ENCODE measurements at regions not wholly inside any gene's neighbourhood (a gene's known extent, or its start where the extent isn't known, plus 50 kb on each side); places are given as distances from the start of the nearest gene placed in this dataset.

DNA sequence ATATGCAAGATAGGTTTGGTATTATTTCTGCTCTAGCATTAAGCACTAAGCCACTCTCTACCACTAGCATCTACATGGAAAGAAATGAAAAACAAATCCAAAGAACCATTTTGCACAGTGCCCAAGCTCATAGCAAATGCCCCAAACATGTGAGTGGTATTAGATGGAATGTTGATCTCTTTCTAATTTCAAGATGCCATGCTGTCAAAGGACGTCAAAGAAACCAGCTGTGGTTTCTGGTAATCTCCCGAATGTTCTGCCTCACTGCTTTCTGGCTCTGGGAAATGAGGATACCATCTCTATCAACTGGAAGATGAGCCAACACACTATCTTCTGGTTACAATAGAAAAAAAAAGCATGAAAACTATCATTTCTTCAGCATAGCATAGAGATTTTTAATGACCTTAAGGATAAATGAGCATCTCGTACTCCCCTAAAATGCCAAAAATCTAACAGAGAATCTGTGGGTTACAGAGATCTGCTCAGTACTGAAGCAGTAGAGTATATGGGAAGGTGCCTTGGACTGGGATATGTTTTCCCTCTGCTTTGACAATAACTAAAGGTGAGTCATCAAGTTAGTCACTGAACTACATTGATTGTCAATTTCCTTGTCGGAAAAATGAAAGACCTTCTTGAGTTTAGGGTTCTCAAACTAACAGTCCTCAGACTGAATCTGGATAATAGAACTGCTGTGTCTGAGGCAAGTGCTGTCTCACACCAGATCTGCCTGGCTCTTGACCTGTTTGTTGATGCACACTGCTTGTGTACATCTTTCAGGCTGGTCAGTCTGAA, 244.8 kb upstream of the NCKAP5 start:
- no peak overlapping the region for H3K4me3 ChIP-seq (ENCODE audit: low read length)
- no peak for TF ChIP-seq ZNF274 (IDR thresholded peaks at IDR 0.05; ENCODE audit: low read depth, low read length)

DNA sequence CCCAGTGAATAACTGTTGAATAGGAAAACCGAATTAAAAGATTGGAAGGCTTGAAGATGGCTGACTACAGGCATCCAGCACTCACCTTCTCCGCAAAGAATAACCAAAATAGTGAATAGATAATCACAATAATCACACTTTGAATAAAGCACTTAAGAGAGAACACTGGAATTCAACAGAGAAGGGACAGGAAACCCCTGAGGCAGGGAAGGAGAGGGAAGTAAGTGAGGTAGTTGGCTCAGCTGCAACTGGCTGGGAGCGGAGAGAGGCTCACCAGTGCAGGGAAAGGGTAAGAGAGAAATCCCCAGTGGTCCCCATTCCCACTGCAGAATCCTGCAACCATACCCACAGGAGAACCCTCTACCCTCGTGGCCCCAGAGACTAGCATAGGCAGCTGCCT, 246.6 kb upstream of the NCKAP5 start:
- no peak overlapping the region for H3K4me3 ChIP-seq (ENCODE audit: low read length)
- no peak for TF ChIP-seq ZNF274 (IDR thresholded peaks at IDR 0.05; ENCODE audit: low read depth, low read length)

DNA sequence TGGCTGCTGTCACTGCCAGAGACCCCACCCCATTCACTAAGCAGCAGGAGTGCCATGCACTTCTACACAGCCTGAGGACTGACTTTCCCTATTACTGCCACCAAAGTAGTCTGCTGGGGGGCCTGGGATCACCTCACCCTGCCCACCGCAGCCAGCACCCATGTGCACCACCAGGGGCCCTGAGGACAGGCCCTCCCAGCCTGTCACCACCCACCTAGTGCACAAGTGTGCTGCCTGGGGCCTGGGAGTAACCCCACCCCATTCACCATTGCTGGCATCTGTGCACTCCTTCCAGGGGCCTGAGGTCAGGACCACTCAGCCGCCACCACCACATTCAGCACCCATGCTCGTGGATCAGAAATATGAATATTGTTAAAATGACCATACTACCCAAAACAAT, 247.8 kb upstream of the NCKAP5 start:
- no peak for TF ChIP-seq ZNF274 (IDR thresholded peaks at IDR 0.05; ENCODE audit: low read depth, low read length)
- H3K4me3 ChIP-seq (ENCODE audit: low read length), result no peak overlapping the region

DNA sequence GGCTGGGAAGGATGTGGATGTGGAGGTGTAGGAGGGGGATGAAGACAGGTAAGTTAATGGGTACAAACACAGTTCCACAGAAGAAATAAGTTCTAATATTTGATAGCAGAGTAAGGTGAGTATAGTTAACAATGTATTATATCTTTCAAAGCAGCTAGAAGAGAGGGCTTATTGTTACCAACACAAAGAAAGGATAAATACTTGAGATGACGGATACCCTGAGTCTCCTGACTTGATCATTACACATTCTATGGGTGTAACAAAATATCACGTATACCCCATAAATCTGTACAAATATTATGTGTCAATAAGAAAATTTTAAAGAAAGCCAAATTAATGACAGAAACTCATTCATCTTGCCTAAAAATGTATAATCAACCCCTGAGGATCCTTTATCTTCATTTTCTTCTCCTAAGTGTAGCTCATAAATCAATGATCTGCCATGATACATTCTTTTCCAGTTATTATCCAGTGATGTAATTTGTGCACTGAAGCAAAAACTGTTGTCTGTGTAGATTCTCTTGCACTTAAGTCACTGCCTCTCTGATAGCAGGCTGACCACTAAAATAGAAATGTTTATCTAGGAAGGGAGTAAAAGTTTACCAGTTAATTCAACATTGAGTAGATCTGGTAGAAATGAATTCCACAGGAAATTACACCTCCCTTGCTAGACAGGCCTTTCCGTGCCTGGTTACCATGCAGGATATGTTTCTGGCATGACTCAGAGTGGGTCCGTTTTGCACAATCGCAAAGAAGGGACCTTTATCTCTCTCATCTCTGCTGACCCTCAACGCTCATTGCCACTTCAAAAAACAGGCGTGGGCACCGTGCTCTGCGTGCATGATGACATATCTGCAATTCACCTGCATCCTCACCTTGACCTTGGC, 249.7 kb upstream of the NCKAP5 start:
- H3K4me3 ChIP-seq (ENCODE audit: low read length), result no peak overlapping the region

DNA sequence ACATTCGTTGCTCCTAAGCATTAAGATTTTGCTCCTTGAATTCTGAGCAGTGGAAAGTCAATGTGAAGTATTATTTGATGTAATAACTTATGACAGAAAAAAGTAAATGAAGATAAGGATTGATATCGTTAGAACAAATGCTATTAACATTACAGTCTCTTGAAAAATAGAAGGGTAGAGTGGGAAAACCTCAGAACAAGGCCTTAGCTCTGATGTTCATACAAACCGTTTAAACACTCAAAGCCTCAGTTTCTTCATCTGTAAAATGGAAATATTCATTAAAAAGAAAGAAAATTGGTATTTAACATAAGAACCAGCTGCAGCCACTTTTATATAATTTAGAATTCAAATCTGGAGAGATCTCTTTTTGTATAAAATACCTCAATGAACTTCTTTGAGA, 250.4 kb upstream of the NCKAP5 start:
- H3K4me3 ChIP-seq (ENCODE audit: low read length), result no peak overlapping the region
- TF ChIP-seq ZNF274 (IDR thresholded peaks at IDR 0.05; ENCODE audit: low read depth, low read length), result no peak

More for the DNA sequence above, 249.7 kb upstream of the NCKAP5 start:
- no peak for TF ChIP-seq ZNF274 (IDR thresholded peaks at IDR 0.05; ENCODE audit: low read depth, low read length)

DNA sequence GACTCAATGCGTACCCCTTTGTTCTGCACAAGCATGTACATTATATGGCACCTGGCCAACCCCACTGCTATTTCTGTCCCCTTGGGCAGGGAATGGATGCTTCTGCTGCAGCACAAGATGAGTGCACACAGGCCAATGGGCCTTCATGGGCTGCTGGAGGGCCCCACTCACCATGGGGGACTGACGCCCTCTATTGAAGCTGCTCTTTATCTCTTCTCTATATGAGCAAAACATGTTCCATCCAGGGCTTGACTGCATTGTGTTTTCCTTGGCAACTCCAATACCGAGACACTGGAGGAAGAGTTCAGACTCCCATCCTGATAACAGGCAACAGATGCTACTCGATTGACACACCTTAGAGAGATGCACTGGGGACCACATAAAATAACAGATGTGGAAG, 251.6 kb upstream of the NCKAP5 start:
- no peak for TF ChIP-seq ZNF274 (IDR thresholded peaks at IDR 0.05; ENCODE audit: low read depth, low read length)
- no peak overlapping the region for H3K4me3 ChIP-seq (ENCODE audit: low read length)

DNA sequence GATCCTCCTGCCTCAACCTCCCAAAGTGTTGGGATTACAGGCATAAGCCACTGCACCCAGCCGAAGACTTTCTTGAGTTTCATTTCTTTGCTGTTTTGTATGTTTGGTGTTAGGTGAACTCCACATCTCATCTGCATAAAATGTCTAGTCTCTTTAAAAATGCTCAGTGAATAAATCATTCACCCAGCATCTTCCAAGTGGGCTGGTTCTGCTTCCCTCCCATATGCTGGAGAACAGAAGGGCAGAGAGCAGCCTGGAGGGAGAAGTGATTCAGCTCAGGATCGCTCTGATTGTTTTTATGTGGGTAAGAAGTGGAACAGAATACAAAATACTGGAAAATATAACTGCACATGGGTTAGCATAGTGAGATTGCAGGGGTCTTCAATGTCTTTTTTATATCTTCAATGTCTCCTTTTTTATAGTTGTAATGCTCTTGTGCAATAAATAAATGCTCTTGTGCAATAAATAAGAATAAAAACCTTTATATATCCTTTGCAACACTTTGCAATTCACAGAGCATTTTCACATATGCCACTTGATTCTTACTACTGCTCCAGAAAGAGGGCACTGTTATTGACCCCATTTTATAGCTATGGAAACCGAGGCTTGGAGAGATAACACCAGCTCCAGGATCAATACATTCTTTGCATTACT, 253.0 kb upstream of the NCKAP5 start:
- TF ChIP-seq ZNF274 (IDR thresholded peaks at IDR 0.05; ENCODE audit: low read depth, low read length), result no peak

DNA sequence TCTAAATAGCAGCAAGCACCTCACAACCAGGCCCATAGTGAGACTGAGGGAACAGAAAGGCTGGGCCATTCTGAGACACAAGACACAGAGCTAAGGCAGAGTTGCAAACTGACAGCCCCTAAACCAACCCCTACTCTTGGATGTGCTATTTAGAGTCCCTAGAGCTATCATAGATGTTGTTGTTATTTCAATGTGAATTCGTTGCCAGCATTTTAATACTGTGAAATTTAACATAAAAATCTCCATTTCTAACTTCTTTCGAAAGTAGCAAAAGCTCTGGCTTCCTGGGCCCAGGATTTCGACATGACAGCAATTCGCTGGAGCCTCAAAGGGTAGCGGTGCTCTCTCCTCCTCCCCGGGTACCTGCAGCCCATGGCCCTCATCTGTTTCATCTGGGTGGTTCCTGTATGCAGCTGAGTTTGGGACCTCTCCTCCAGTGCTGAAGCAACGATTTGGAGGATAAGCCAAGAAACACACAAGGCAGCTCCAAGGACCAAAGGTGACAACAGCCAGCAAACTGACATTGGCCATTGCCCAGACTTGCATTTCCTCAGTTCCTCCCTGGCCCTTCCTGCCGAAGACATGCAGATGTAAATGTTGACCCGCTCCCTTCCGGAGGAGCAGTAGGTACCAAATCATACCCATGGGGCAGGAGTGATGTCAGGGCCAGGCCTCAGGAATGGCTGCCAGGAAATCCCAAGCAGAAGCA, 254.4 kb upstream of the NCKAP5 start:
- no peak for TF ChIP-seq ZNF274 (IDR thresholded peaks at IDR 0.05; ENCODE audit: low read depth, low read length)
- no peak overlapping the region for H3K4me3 ChIP-seq (ENCODE audit: low read length)

More for the DNA sequence above, 253.0 kb upstream of the NCKAP5 start:
- H3K4me3 ChIP-seq (ENCODE audit: low read length), result no peak overlapping the region

DNA sequence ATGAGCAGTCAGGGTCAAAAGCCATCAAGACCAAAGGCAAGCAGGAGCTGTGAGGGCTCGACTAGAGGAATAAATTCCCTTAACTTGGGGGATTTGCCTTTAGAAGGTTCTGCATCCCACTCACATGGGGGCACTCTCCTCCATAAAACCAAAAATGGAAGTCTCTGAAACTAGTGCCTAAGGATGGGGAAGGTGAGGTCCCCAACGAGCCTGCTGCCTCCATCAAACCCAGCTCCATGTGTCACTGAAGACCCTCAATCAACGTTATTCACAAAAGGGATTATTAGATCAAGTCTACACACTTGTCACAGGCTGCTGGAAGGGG, 254.9 kb upstream of the NCKAP5 start:
- no peak overlapping the region for H3K4me3 ChIP-seq (ENCODE audit: low read length)
- no peak for TF ChIP-seq ZNF274 (IDR thresholded peaks at IDR 0.05; ENCODE audit: low read depth, low read length)

DNA sequence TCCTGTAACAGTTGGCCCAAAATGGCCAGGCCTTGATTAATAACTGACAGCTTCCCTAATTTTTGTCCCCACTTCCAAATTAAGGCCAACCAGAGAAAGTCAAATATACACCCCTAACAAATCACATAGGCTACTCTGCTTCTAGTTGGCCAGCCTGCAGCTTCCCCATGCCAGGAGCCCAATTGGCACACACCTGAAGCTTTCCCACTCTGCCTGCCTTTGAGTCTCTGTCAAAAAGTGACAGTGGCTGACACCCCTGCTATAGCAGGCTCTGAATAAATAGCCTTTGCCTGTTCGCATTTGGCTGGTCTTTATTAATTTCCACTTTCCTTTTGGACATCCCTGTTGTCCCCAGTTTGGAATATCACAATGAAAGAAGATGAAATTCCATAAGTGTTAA, 256.6 kb upstream of the NCKAP5 start:
- TF ChIP-seq ZNF274 (IDR thresholded peaks at IDR 0.05; ENCODE audit: low read depth, low read length), result no peak
- no peak overlapping the region for H3K4me3 ChIP-seq (ENCODE audit: low read length)

DNA sequence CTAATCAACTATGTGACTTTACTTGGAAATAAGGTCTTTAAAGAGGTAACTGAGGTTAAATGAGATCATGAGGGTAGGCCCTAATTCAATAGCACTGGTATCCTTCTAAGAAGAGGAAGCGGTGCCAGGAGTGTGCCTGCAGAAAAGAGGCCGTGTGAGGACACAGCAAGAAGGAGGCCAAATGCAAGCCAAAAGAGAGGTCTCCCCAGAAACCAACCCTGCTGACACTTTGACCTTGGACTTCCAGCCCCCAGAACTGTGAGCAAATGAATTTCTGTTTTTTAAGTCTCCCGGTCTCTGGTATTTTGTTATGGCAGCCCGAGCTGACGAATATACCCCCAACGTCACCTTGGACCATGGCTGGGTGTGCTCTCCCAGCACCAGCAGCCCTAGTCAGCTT, 257.5 kb upstream of the NCKAP5 start:
- no peak overlapping the region for H3K4me3 ChIP-seq (ENCODE audit: low read length)
- TF ChIP-seq ZNF274 (IDR thresholded peaks at IDR 0.05; ENCODE audit: low read depth, low read length), result no peak

DNA sequence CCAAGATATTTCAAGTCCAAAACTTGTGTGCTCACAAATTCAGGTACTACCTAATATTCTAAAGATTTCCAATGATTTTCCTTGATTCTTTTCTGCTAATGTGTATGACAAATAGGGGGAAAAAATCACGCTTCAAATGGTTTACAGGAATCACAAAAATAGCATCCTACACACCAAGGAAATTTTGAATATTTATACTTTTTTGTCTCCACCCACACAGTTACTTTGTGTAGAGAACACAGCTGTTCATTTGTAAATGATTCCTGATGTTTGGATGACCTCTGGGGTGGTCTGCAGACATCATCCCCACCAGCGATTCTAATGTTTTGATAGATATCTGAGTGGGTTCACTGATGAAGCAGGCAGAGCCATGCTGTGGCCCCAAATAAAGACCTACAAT, 260.6 kb upstream of the NCKAP5 start:
- no peak overlapping the region for H3K4me3 ChIP-seq (ENCODE audit: low read length)
- TF ChIP-seq ZNF274 (IDR thresholded peaks at IDR 0.05; ENCODE audit: low read depth, low read length), result no peak

DNA sequence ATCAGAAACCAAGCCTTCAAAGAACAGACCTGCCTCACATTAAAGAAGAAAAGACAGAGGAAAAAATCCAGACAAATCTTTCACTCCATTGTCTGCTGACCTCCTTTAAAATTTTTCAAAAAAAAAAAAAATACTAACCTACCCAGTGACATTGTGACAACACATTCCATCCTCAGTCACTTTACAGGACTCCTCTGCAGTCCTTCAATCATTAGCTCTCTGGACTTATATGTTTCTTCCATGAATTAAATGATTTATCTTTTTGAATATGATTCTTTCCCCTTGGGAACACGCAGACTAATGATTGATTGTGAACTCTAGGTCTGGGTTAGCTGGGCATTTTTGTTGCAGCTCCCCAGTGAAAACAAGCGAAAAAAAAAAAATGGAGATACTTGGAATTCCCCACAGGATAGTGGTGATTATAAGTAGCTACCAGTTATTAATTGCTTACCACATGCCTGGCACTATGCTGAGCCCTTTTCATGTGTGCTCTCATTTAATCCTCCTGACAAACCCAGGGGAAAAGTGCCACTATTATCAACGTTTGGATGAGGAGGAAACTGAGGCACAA, 261.3 kb upstream of the NCKAP5 start:
- no peak overlapping the region for H3K4me3 ChIP-seq (ENCODE audit: low read length)
- TF ChIP-seq ZNF274 (IDR thresholded peaks at IDR 0.05; ENCODE audit: low read depth, low read length), result no peak

DNA sequence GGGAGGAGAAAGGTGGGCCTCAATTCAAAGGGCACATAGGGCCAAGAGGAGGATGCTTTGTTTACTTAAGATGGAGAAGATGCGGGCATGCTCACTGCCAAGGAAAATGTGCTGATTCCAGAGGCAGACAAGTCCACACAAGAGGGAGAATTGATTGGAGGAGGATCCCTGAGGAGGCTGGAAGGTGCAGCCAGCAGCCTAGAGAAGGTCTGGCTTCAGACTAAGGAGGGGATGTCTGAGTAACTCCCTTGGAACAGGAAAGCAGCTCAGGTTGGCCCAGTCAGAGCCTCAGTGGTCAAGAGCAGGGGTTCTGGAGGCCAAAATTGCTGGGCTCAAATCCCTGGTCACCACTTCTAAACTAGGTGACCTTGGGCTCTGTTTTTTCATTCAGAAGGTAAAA, 265.5 kb upstream of the NCKAP5 start:
- TF ChIP-seq ZNF274 (IDR thresholded peaks at IDR 0.05; ENCODE audit: low read depth, low read length), result no peak
- no peak overlapping the region for H3K4me3 ChIP-seq (ENCODE audit: low read length)

Measured in GM08714 (cell line).